GM23338 (cell line): ENCODE measurements at regions not wholly inside any gene's neighbourhood (a gene's known extent, or its start where the extent isn't known, plus 50 kb on each side); places are given as distances from the start of the nearest gene placed in this dataset.

Experiments used
- ATAC-seq: fragments of 200-7000 bp; cut with Tn5 transposase; 3 replicates; pipeline ENCODE4 v1.9.1; 2020
- DNase-seq: peaks from one replicate; pipeline ENCODE4 v3.0.0-alpha.2; 2015; ENCODE audit warnings: low spot score
- H2AFZ ChIP-seq: fragments of 200-600 bp; sonication (generic); 2 replicates; pipeline ENCODE4 v1.8.0; 2016; ENCODE audit warnings: antibody characterized with exemption, mild to moderate bottlenecking, moderate library complexity
- H3F3A ChIP-seq: fragments of 200-600 bp; sonication (generic); replicated peaks from 2 replicates; pipeline ENCODE4 v1.8.0; 2017; ENCODE audit warnings: antibody characterized with exemption, mixed run types, low read depth
- H3K27ac ChIP-seq: fragments of 200-600 bp; sonication (generic); 2 replicates; pipeline ENCODE4 v1.6.1; 2016; ENCODE audit warnings: low read depth
- H3K27me3 ChIP-seq: fragments of 200-600 bp; sonication (generic); 2 replicates; pipeline ENCODE4 v1.8.0; 2016; ENCODE audit warnings: mild to moderate bottlenecking, mixed run types, moderate library complexity; ENCODE audit not compliant: insufficient read depth
- H3K36me3 ChIP-seq: fragments of 200-600 bp; sonication (generic); 2 replicates; pipeline ENCODE4 v1.8.0; 2016; ENCODE audit warnings: mild to moderate bottlenecking; ENCODE audit not compliant: insufficient read depth
- H3K4me1 ChIP-seq: fragments of 200-600 bp; sonication (generic); 2 replicates; pipeline ENCODE4 v1.8.0; 2016; ENCODE audit warnings: mild to moderate bottlenecking, moderate library complexity; ENCODE audit not compliant: insufficient read depth
- H3K4me2 ChIP-seq: fragments of 200-600 bp; sonication (generic); 2 replicates; pipeline ENCODE4 v1.7.1; 2017; ENCODE audit warnings: mixed run types
- H3K4me3 ChIP-seq: fragments of 200-600 bp; sonication (generic); 2 replicates; pipeline ENCODE4 v1.6.1; 2016; ENCODE audit warnings: mixed run types
- H3K79me2 ChIP-seq: fragments of 200-600 bp; sonication (generic); replicated peaks from 2 replicates; pipeline ENCODE4 v1.8.0; 2017; ENCODE audit warnings: mild to moderate bottlenecking; ENCODE audit not compliant: insufficient read depth
- H3K9me2 ChIP-seq: fragments of 200-600 bp; sonication (generic); 2 replicates; pipeline ENCODE4 v1.8.0; 2017; ENCODE audit not compliant: insufficient read depth
- H4K20me1 ChIP-seq: fragments of 200-600 bp; sonication (generic); replicated peaks from 2 replicates; pipeline ENCODE4 v1.8.0; 2017; ENCODE audit warnings: mild to moderate bottlenecking; ENCODE audit not compliant: insufficient read depth
- H3K27ac Mint-ChIP-seq: 2 replicates; pipeline ENCODE4 v1.8.0; 2020; ENCODE audit warnings: inconsistent platforms, mild to moderate bottlenecking, moderate library complexity, mixed read lengths
- H3K27me3 Mint-ChIP-seq: 3 replicates; pipeline ENCODE4 v1.8.0; 2022; ENCODE audit warnings: low read depth, mild to moderate bottlenecking, moderate library complexity, mixed read lengths, inconsistent platforms; ENCODE audit not compliant: insufficient read depth, poor library complexity
- H3K36me3 Mint-ChIP-seq: 3 replicates; pipeline ENCODE4 v1.8.0; 2021; ENCODE audit warnings: low read depth, mild to moderate bottlenecking, inconsistent platforms, moderate library complexity, mixed read lengths
- H3K4me1 Mint-ChIP-seq: 3 replicates; pipeline ENCODE4 v1.8.0; 2020; ENCODE audit warnings: mild to moderate bottlenecking, inconsistent platforms, mixed read lengths
- H3K4me3 Mint-ChIP-seq: 3 replicates; pipeline ENCODE4 v1.8.0; 2021; ENCODE audit warnings: moderate library complexity, mild to moderate bottlenecking, inconsistent platforms, mixed read lengths
- H3K9me3 Mint-ChIP-seq: 3 replicates; pipeline ENCODE4 v1.8.0; 2020; ENCODE audit warnings: moderate library complexity, mild to moderate bottlenecking, inconsistent platforms, mixed read lengths
- NANOG ChIP-seq: IDR thresholded peaks from 2 replicates; pipeline ENCODE4 v1.6.1; 2016; ENCODE audit warnings: antibody characterized with exemption, borderline replicate concordance
- POLR2AphosphoS5 ChIP-seq: IDR thresholded peaks from 2 replicates; pipeline ENCODE4 v1.6.1; 2016; ENCODE audit warnings: antibody characterized with exemption, low read depth
- STAT1 ChIP-seq: IDR thresholded peaks from one replicate; pipeline ENCODE4 v1.6.1; 2016; ENCODE audit warnings: antibody characterized with exemption; ENCODE audit not compliant: unreplicated experiment
- ZNF331 ChIP-seq: fragments of 250-450 bp; sonication (Bioruptor Pico); IDR thresholded peaks from 2 replicates; pipeline ENCODE4 v1.5.0; 2020; ENCODE audit warnings: low read depth, mild to moderate bottlenecking, moderate library complexity
- TF ChIP-seq, protein P1 (sequence below), 2 experiments: fragments of 200-600 bp in 1 of 2; sonication (generic) in 1 of 2; conservative IDR thresholded peaks; 2 replicates each; pipeline versions ENCODE4 v1.5.1 to v1.6.1; 2016 to 2017; ENCODE audit warnings: antibody characterized with exemption in 2 of 2, low read depth in 2 of 2, mild to moderate bottlenecking in 2 of 2, moderate library complexity in 1 of 2
- TF ChIP-seq, protein P2 (sequence below): IDR thresholded peaks from 2 replicates; pipeline ENCODE4 v1.6.1; 2016; ENCODE audit warnings: antibody characterized with exemption
- TF ChIP-seq, protein P3 (sequence below): IDR thresholded peaks from one replicate; pipeline ENCODE4 v1.6.1; 2018; ENCODE audit warnings: antibody characterized with exemption; ENCODE audit not compliant: unreplicated experiment

DNA sequence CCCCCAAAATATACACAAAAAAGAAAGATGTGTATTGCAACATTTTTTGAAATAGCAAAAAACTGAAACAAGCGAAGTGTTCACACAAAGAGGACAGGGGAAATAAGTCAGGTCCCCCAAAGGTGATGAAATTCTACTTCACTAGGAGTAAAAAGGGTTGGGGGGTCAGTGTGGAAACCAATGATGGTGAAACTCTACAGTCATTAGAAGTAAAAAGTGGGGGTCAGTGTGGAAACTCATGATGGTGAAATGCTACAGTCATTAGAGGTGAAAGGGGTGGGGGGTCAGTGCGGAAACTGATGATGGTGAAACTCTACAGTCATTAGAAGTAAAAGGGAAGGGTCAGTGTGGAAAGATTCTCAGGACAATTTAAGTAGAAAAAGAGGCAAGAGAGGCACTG, 298.2 kb downstream of the EIPR1 start (continued):
- TF ChIP-seq, protein P1, sequence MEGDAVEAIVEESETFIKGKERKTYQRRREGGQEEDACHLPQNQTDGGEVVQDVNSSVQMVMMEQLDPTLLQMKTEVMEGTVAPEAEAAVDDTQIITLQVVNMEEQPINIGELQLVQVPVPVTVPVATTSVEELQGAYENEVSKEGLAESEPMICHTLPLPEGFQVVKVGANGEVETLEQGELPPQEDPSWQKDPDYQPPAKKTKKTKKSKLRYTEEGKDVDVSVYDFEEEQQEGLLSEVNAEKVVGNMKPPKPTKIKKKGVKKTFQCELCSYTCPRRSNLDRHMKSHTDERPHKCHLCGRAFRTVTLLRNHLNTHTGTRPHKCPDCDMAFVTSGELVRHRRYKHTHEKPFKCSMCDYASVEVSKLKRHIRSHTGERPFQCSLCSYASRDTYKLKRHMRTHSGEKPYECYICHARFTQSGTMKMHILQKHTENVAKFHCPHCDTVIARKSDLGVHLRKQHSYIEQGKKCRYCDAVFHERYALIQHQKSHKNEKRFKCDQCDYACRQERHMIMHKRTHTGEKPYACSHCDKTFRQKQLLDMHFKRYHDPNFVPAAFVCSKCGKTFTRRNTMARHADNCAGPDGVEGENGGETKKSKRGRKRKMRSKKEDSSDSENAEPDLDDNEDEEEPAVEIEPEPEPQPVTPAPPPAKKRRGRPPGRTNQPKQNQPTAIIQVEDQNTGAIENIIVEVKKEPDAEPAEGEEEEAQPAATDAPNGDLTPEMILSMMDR (conservative IDR thresholded peaks at IDR 0.05; ENCODE audit: low read depth in 2 of 2), result no peak
- TF ChIP-seq, protein P2, sequence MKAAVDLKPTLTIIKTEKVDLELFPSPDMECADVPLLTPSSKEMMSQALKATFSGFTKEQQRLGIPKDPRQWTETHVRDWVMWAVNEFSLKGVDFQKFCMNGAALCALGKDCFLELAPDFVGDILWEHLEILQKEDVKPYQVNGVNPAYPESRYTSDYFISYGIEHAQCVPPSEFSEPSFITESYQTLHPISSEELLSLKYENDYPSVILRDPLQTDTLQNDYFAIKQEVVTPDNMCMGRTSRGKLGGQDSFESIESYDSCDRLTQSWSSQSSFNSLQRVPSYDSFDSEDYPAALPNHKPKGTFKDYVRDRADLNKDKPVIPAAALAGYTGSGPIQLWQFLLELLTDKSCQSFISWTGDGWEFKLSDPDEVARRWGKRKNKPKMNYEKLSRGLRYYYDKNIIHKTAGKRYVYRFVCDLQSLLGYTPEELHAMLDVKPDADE, result no peak
- no peak for TF ChIP-seq NANOG

DNA sequence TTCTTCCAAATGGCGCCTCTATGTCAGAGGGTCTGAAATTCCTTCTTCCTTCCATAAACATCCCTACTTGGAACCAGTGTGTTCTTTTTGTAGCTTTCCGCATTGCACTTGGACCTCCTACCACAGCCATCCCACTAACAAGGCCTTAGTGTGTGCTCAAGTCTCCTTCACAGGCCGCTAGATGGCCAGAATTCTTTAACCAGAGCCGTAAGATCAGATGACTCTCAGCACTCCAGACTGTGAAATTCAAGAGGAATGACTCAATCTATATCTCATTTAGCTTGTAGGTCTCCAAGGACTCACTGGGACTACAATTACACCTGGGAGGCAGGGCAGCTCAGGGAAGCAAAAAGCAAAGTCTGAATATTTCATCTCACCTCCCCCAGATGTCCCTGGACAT, 298.9 kb downstream of the EIPR1 start:
- no peaks in the 10 kb centered on the region for H3K79me2 ChIP-seq
- no peak overlapping the region for H3K4me3 ChIP-seq
- Mint-ChIP-seq H3K27ac (no peak overlapping the region), H3K4me1 (no peaks in the 10 kb centered on the region; the same call in 2 of the 3 replicates), H3K4me3 (no peak overlapping the region), H3K36me3 (no peaks in the 10 kb centered on the region), H3K9me3 (peaks cover 2% of the 10 kb centered on the region; the same call in 1 of the 3 replicates), H3K27me3 (no peaks in the 10 kb centered on the region)
- H4K20me1 ChIP-seq, result no peaks in the 10 kb centered on the region
- no peak overlapping the region for H3K27ac ChIP-seq
- no peak overlapping the region for H2AFZ ChIP-seq
- no peaks in the 10 kb centered on the region for H3K9me2 ChIP-seq
- no peaks in the 10 kb centered on the region for H3K27me3 ChIP-seq
- no peaks in the 10 kb centered on the region for H3K36me3 ChIP-seq
- no peaks in the 10 kb centered on the region for H3F3A ChIP-seq
- ATAC-seq (no peak), DNase-seq (no peak)
- H3K4me2 ChIP-seq, result no peak overlapping the region
- H3K4me1 ChIP-seq, result no peaks in the 10 kb centered on the region
- no peak for TF ChIP-seq ZNF331 (CRISPR knock-in tag)
- no peak for TF ChIP-seq STAT1
- TF ChIP-seq NANOG, result no peak
- TF ChIP-seq, protein P3, sequence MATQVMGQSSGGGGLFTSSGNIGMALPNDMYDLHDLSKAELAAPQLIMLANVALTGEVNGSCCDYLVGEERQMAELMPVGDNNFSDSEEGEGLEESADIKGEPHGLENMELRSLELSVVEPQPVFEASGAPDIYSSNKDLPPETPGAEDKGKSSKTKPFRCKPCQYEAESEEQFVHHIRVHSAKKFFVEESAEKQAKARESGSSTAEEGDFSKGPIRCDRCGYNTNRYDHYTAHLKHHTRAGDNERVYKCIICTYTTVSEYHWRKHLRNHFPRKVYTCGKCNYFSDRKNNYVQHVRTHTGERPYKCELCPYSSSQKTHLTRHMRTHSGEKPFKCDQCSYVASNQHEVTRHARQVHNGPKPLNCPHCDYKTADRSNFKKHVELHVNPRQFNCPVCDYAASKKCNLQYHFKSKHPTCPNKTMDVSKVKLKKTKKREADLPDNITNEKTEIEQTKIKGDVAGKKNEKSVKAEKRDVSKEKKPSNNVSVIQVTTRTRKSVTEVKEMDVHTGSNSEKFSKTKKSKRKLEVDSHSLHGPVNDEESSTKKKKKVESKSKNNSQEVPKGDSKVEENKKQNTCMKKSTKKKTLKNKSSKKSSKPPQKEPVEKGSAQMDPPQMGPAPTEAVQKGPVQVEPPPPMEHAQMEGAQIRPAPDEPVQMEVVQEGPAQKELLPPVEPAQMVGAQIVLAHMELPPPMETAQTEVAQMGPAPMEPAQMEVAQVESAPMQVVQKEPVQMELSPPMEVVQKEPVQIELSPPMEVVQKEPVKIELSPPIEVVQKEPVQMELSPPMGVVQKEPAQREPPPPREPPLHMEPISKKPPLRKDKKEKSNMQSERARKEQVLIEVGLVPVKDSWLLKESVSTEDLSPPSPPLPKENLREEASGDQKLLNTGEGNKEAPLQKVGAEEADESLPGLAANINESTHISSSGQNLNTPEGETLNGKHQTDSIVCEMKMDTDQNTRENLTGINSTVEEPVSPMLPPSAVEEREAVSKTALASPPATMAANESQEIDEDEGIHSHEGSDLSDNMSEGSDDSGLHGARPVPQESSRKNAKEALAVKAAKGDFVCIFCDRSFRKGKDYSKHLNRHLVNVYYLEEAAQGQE, result no peak
- TF ChIP-seq, protein P1 (conservative IDR thresholded peaks at IDR 0.05; ENCODE audit: low read depth in 2 of 2), result no peak
- TF ChIP-seq POLR2AphosphoS5, result no peak
